ENCODE measurements at regions not wholly inside any gene's neighbourhood (a gene's known extent, or its start where the extent isn't known, plus 50 kb on each side); places are given as distances from the start of the nearest gene placed in this dataset.
A peak's percentile ranks its signal among the peaks of the same experiment; 100 is the strongest.

DNA sequence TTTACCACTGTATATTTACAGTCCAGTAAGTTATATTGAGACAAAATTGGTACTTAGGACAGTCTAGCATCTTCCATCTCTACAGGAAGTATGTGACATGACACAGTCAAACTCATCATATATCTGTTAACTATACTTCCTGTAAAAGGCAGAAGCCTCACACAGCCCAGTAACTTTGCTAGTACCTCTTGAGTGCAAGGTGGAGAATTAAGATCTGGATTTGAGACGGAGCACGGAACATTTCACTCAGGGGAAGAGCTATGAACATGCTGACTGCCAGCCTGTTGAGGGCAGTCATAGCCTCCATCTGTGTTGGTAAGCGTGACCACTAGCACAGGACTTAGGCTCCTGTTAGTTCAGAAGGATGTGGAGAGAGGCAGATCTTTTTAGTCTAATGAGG lies 333.7 kb upstream of the OR4E1 start:
- POLR2A ChIA-PET: no interaction called here
- ATAC-seq (no peak), FAIRE-seq (no peak), DNase-seq (ENCODE audit: low read depth in 1 of 2, low spot score in 1 of 2) (no peak)
- CTCF ChIA-PET: no interaction called here
- H3K9me3 ChIP-seq: 0 out of 3 replicates have a peak, but pooled peaks cover 4% of the 10 kb centered on the region
- WGBS (ENCODE audit: missing lambda C conversion rate): 74% methylated on average over 3 of the region's 3 CpGs
- 0 out of 3 replicates have a peak, but pooled peaks cover 12% of the 10 kb centered on the region for H3K4me1 ChIP-seq
- TF ChIP-seq EHMT2 (IDR thresholded peaks at IDR 0.05; ENCODE audit: low read depth): no peak
- TF ChIP-seq JUNB (IDR thresholded peaks at IDR 0.05): no peak
- TF ChIP-seq, protein P1, sequence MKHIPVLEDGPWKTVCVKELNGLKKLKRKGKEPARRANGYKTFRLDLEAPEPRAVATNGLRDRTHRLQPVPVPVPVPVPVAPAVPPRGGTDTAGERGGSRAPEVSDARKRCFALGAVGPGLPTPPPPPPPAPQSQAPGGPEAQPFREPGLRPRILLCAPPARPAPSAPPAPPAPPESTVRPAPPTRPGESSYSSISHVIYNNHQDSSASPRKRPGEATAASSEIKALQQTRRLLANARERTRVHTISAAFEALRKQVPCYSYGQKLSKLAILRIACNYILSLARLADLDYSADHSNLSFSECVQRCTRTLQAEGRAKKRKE (CRISPR knock-in tag; IDR thresholded peaks at IDR 0.05; ENCODE audit: low read depth): no peak
- no peak overlapping the region for H3K27ac ChIP-seq
- H3K4me3 ChIP-seq: no peak overlapping the region
- no peak overlapping the region for H3K4me2 ChIP-seq

DNA sequence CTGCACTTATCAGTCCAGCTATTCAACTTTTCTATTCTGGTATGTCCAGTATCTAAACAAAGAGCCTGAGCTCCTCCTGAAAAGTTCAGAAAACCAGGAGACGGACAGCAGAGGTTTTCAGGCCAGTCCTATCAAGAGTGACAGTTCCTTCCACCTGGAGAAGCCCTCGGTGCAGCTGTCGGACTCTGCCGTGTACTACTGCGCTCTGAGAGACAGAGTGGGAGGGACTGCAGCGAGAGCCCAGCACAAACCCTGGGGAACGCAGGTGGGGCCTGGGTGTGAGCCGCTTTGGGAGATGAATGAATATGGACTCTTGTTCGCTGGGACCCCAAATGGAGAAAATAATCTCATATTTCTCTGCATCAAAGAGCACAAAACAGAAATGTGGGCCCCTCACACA lies 329.8 kb upstream of the OR4E1 start:
- no peak overlapping the region for H3K4me2 ChIP-seq
- no peak overlapping the region for H3K4me3 ChIP-seq
- ChIA-PET CTCF (interaction anchor here (0.7 to 2.5 kb wide), 3 partner anchors 13 to 25 kb away, joined by 3 to 9 read pairs (median 5); no protein-coding TSS in a partner anchor), POLR2A (no interaction called here)
- TF ChIP-seq NFE2L2 (conservative IDR thresholded peaks at IDR 0.05; ENCODE audit: low read length): no peak
- TF ChIP-seq HOXA7 (CRISPR knock-in tag; IDR thresholded peaks at IDR 0.05): no peak
- TF ChIP-seq, protein P2, sequence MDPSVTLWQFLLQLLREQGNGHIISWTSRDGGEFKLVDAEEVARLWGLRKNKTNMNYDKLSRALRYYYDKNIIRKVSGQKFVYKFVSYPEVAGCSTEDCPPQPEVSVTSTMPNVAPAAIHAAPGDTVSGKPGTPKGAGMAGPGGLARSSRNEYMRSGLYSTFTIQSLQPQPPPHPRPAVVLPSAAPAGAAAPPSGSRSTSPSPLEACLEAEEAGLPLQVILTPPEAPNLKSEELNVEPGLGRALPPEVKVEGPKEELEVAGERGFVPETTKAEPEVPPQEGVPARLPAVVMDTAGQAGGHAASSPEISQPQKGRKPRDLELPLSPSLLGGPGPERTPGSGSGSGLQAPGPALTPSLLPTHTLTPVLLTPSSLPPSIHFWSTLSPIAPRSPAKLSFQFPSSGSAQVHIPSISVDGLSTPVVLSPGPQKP (IDR thresholded peaks at IDR 0.05; ENCODE audit: low read depth, low read length): no peak
- no peak for TF ChIP-seq EP300 (IDR thresholded peaks at IDR 0.05)
- no peak for TF ChIP-seq CBX8 (IDR thresholded peaks at IDR 0.05)
- no peak for TF ChIP-seq KDM1A (IDR thresholded peaks at IDR 0.05; ENCODE audit: low read depth)
- no peak for TF ChIP-seq TP53 (CRISPR knock-in tag; IDR thresholded peaks at IDR 0.05)
- no peak for TF ChIP-seq MAFK (IDR thresholded peaks at IDR 0.05; ENCODE audit: partially characterized antibody)
- TF ChIP-seq RNF2 (IDR thresholded peaks at IDR 0.05; ENCODE audit: borderline replicate concordance, low read depth): no peak
- no peak for TF ChIP-seq NPAS2 (CRISPR knock-in tag; IDR thresholded peaks at IDR 0.05; ENCODE audit: borderline replicate concordance)
- H3K27ac ChIP-seq: no peak overlapping the region; a peak in 1 of 6 replicates
- WGBS (ENCODE audit: missing lambda C conversion rate): 84% methylated on average over 9 of the region's 9 CpGs
- 0 out of 3 replicates have a peak, but pooled peaks cover 4% of the 10 kb centered on the region for H3K9me3 ChIP-seq
- DNase-seq (ENCODE audit: low read depth in 1 of 2, low spot score in 1 of 2) (no peak), FAIRE-seq (no peak), ATAC-seq (peak in 1 of 2 experiments; percentile 27; a peak in 2 of 6 replicates)
- 0 out of 3 replicates have a peak, but pooled peaks cover 12% of the 10 kb centered on the region for H3K4me1 ChIP-seq

DNA sequence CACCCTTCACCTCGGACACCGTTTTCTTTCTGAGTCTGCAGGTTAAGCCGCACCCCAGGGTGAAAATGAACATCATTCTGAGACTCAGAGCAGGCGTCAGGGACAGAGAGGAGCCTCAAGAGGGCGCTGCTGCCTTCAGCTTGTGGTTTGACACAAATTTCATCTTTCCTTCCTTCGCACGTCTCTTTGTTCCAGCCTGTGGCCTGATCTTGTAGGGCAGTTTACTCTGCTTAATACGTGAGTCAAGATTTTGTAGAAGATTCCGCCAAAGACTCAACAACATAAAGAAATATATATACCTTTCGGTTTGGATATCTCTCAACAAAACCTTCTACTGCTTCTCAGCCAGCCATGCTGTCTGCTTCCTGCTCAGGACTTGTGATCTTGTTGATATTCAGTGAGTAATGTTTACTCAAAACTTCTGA lies 329.3 kb upstream of the OR4E1 start:
- Histone ChIP-seq H3K9me3 (0 out of 3 replicates have a peak, but pooled peaks cover 4% of the 10 kb centered on the region), H3K4me1 (0 out of 3 replicates have a peak, but pooled peaks cover 12% of the 10 kb centered on the region), H3K27ac (no peak overlapping the region; a peak in 1 of 6 replicates), H3K4me3 (no peak overlapping the region), H3K4me2 (0 out of 3 replicates have a peak overlapping the region, but pooled peaks have one; percentile 11)
- ATAC-seq (peak; percentile 54 to 82), FAIRE-seq (no peak), DNase-seq (ENCODE audit: low read depth in 1 of 2, low spot score in 1 of 2) (peak in 1 of 2 experiments; percentile 56)
- TF ChIP-seq NPAS2 (CRISPR knock-in tag; IDR thresholded peaks at IDR 0.05; ENCODE audit: borderline replicate concordance): no peak
- TF ChIP-seq FOSL2 (IDR thresholded peaks at IDR 0.05): no peak
- TF ChIP-seq FOSL2 (CRISPR knock-in tag; IDR thresholded peaks at IDR 0.05): no peak
- TF ChIP-seq, protein P3, sequence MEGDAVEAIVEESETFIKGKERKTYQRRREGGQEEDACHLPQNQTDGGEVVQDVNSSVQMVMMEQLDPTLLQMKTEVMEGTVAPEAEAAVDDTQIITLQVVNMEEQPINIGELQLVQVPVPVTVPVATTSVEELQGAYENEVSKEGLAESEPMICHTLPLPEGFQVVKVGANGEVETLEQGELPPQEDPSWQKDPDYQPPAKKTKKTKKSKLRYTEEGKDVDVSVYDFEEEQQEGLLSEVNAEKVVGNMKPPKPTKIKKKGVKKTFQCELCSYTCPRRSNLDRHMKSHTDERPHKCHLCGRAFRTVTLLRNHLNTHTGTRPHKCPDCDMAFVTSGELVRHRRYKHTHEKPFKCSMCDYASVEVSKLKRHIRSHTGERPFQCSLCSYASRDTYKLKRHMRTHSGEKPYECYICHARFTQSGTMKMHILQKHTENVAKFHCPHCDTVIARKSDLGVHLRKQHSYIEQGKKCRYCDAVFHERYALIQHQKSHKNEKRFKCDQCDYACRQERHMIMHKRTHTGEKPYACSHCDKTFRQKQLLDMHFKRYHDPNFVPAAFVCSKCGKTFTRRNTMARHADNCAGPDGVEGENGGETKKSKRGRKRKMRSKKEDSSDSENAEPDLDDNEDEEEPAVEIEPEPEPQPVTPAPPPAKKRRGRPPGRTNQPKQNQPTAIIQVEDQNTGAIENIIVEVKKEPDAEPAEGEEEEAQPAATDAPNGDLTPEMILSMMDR (IDR thresholded peaks at IDR 0.05): peak; percentile 30; the same call in 2 of the 3 replicates
- TF ChIP-seq NFE2L2 (conservative IDR thresholded peaks at IDR 0.05; ENCODE audit: low read length): no peak
- peak in 1 of 2 experiments; percentile 30; a peak in 2 of 5 replicates for TF ChIP-seq RAD21 (conservative IDR thresholded peaks at IDR 0.05 in 1 of 2, IDR thresholded peaks at IDR 0.05 in 1 of 2)
- TF ChIP-seq ZFP36 (IDR thresholded peaks at IDR 0.05; ENCODE audit: borderline replicate concordance, partially characterized antibody): no peak
- ChIA-PET POLR2A (no interaction called here), CTCF (interaction anchor here (0.7 to 2.5 kb wide), 6 partner anchors 9 to 29 kb away, joined by 3 to 9 read pairs (median 3); no protein-coding TSS in a partner anchor)
- 23% methylated on average over 10 of the region's 10 CpGs for WGBS (ENCODE audit: missing lambda C conversion rate)
